ENCODE measurements at regions not wholly inside any gene's neighbourhood (a gene's known extent, or its start where the extent isn't known, plus 50 kb on each side); places are given as distances from the start of the nearest gene placed in this dataset.

DNA sequence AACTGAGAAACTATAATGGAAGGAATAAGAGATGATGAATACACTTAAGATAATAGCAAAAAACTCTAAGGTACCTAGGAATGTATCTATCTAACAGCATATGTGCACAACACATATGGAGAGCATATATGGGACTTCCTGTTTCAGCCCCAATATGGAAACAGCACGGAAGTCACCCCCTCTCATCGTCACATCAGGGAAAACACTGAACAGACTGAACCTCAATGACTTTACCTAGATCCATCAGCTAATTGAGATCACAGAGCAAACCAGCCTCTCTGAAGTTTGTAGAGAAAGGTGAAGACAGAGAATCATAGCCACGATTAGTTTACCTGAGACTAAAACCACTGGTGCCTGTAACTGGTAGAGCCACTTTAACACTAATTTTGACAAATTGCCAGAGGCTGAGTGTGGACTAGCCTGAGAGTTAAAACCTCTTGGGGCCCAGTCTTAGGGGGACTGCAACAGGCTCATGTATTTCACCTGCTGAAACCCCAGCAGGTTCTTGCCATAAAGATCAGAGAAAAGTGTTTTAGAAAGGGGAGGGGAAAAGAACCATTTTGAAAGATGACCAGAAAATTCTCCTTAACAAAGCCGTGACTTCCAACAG is 722.6 kb downstream of the TBC1D22A start:
- no peaks in the 10 kb centered on the region for H3K4me1 ChIP-seq (ENCODE audit: insufficient read depth, low read length, poor library complexity, severe bottlenecking)
- no peak overlapping the region for H3K9ac ChIP-seq (ENCODE audit: low read depth, low read length, poor library complexity, severe bottlenecking)
- no peaks in the 10 kb centered on the region for H4K20me1 ChIP-seq (ENCODE audit: insufficient read depth, low read length, poor library complexity, severe bottlenecking)
- H3K9me2 ChIP-seq (replicated peaks; ENCODE audit: low read depth, low read length) = no peaks in the 10 kb centered on the region
- no peaks in the 10 kb centered on the region for H3K36me3 ChIP-seq (ENCODE audit: insufficient read depth, low read length)
- no peak for TF ChIP-seq EZH2phosphoT487 (IDR thresholded peaks at IDR 0.05; ENCODE audit: borderline replicate concordance)
- no peak for TF ChIP-seq CTCF (conservative IDR thresholded peaks at IDR 0.05; ENCODE audit: low read length)
- no peak overlapping the region for H2AFZ ChIP-seq (ENCODE audit: low read length)
- H3F3A ChIP-seq (ENCODE audit: low read depth) = no peaks in the 10 kb centered on the region
- 0 out of 2 replicates have a peak, but pooled peaks cover 10% of the 10 kb centered on the region for H3K9me3 ChIP-seq (ENCODE audit: insufficient read depth, low read depth, low read length)
- no peak overlapping the region for H3K4me2 ChIP-seq (ENCODE audit: low read depth, low read length, poor library complexity, severe bottlenecking)
- H3K27me3 ChIP-seq (ENCODE audit: insufficient read depth, low read length, poor library complexity, severe bottlenecking) = no peaks in the 10 kb centered on the region
- no peak overlapping the region for H3K4me3 ChIP-seq (ENCODE audit: low read length, poor library complexity, severe bottlenecking)
- no peaks in the 10 kb centered on the region for H3K79me2 ChIP-seq (ENCODE audit: insufficient read depth, low read length)

DNA sequence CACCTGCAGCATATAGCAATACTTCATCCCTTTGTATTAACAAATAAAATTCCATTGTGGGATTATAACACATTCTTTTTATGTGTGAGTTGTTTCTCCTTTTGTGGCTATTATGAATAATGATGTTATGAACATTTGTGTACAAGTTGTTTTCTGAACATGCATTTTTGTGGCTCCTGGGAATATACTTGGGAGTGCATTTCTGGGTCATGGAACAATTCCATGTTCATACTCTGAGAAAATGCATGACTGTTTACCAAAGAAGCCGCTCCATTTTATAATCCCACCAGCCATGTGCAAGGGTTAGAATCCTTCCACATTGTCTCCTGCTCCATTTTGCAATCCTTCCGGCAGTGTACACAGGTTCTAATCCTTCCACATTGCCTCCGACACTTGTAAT is 713.8 kb downstream of the TBC1D22A start:
- H4K20me1 ChIP-seq (ENCODE audit: insufficient read depth, low read length, poor library complexity, severe bottlenecking) = no peaks in the 10 kb centered on the region
- no peak for TF ChIP-seq CTCF (conservative IDR thresholded peaks at IDR 0.05; ENCODE audit: low read length)
- TF ChIP-seq EZH2phosphoT487 (IDR thresholded peaks at IDR 0.05; ENCODE audit: borderline replicate concordance) = no peak
- H3K9ac ChIP-seq (ENCODE audit: low read depth, low read length, poor library complexity, severe bottlenecking) = no peak overlapping the region
- no peaks in the 10 kb centered on the region for H3K36me3 ChIP-seq (ENCODE audit: insufficient read depth, low read length)
- H3K9me2 ChIP-seq (replicated peaks; ENCODE audit: low read depth, low read length) = no peaks in the 10 kb centered on the region
- H3K9me3 ChIP-seq (ENCODE audit: insufficient read depth, low read depth, low read length) = 0 out of 2 replicates have a peak, but pooled peaks cover 4% of the 10 kb centered on the region
- H2AFZ ChIP-seq (ENCODE audit: low read length) = no peak overlapping the region
- H3K4me2 ChIP-seq (ENCODE audit: low read depth, low read length, poor library complexity, severe bottlenecking) = no peak overlapping the region
- no peaks in the 10 kb centered on the region for H3K4me1 ChIP-seq (ENCODE audit: insufficient read depth, low read length, poor library complexity, severe bottlenecking)
- H3K79me2 ChIP-seq (ENCODE audit: insufficient read depth, low read length) = no peaks in the 10 kb centered on the region
- H3K27me3 ChIP-seq (ENCODE audit: insufficient read depth, low read length, poor library complexity, severe bottlenecking) = no peaks in the 10 kb centered on the region
- H3K4me3 ChIP-seq (ENCODE audit: low read length, poor library complexity, severe bottlenecking) = no peak overlapping the region
- H3F3A ChIP-seq (ENCODE audit: low read depth) = no peaks in the 10 kb centered on the region

DNA sequence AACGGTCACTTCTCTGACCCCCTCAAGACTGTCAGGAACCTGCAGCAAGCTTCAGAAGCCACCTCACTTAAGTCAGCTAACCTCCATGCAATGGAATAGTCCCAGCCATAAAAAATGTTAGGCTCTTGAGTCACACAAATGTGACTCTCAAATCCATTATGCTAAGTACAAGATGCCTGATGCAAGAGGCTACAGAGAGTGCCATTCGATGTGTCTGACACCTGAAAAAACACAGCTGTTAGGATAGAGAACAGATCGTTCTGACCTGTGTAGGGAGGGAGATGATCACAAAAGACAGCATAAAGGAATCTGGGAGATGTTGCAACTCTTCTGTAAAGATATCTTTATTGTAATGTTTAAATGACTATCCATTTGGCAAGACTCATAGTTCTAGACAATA is 712.4 kb downstream of the TBC1D22A start:
- Histone ChIP-seq H3K4me1 (ENCODE audit: insufficient read depth, low read length, poor library complexity, severe bottlenecking) (no peaks in the 10 kb centered on the region), H3K79me2 (ENCODE audit: insufficient read depth, low read length) (no peaks in the 10 kb centered on the region), H3K4me3 (ENCODE audit: low read length, poor library complexity, severe bottlenecking) (no peak overlapping the region), H3K9ac (ENCODE audit: low read depth, low read length, poor library complexity, severe bottlenecking) (no peak overlapping the region), H3K4me2 (ENCODE audit: low read depth, low read length, poor library complexity, severe bottlenecking) (no peak overlapping the region), H3K9me3 (ENCODE audit: insufficient read depth, low read depth, low read length) (0 out of 2 replicates have a peak, but pooled peaks cover 3% of the 10 kb centered on the region), H3K27me3 (ENCODE audit: insufficient read depth, low read length, poor library complexity, severe bottlenecking) (no peaks in the 10 kb centered on the region), H3K9me2 (replicated peaks; ENCODE audit: low read depth, low read length) (no peaks in the 10 kb centered on the region), H4K20me1 (ENCODE audit: insufficient read depth, low read length, poor library complexity, severe bottlenecking) (no peaks in the 10 kb centered on the region), H2AFZ (ENCODE audit: low read length) (no peak overlapping the region), H3K36me3 (ENCODE audit: insufficient read depth, low read length) (no peaks in the 10 kb centered on the region), H3F3A (ENCODE audit: low read depth) (no peaks in the 10 kb centered on the region)
- TF ChIP-seq EZH2phosphoT487 (IDR thresholded peaks at IDR 0.05; ENCODE audit: borderline replicate concordance) (no peak), CTCF (conservative IDR thresholded peaks at IDR 0.05; ENCODE audit: low read length) (no peak)
